DMS114 treated with DMSO at 0.1 percent for 48 hours (cell line): ENCODE measurements at regions not wholly inside any gene's neighbourhood (a gene's known extent, or its start where the extent isn't known, plus 50 kb on each side); places are given as distances from the start of the nearest gene placed in this dataset.
"Not testable (repeated sequence)": the region's sequence is repeated elsewhere in the genome, so short reads cannot be mapped to it uniquely, and the experiment has no call there.

Experiments
- DNase-seq: peaks from one replicate; lab custom pipeline; 2025; ENCODE audit not compliant: unreplicated experiment; lab: John Stamatoyannopoulos, UW

DNA sequence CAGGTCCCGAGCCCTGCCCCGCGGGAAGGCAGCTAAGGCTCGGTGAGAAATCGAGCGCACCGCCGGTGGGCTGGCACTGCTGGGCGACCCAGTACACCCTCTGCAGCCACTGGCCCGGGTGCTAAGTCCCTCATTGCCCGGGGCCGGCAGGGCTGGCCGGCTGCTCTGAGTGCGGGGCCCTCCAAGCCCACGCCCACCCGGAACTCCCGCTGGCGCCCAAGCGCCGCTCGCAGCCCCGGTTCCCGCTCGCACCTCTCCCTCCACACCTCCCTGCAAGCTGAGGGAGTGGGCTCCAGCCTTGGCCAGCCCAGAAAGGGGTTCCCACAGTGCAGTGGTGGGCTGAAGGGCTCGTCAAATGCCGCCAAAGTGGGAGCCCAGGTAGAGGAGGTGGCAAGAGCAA, 63.2 kb upstream of the IER3 start:
- not testable (repeated sequence) for DNase-seq

DNA sequence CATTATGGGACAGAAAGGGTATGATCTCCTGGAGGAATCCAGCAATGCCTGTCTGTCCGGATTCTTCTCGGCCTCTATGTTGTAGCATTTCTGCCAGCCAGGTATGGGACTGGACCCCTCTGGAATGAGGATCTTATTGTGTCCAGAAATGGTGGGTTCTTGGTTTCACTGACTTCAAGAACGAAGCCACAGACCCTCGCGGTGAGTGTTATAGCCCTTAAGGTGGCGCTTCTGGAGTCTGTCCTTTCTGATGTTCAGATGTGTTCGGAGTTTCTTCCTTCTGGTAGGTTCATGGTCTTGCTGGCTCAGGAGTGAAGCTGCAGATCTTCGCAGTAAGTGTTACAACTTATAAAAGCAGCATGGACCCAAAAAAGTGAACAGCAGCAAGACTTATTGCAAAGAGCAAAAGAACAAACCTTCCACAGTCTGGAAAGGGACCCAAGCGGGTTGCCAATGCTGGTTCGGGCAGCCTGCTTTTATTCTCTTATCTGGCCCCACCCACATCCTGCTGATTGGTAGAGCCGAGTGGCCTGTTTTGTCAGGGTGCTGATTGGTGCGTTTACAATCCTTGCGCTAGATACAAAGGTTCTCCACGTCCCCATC, 62.3 kb upstream of the IER3 start:
- no peak for DNase-seq

DNA sequence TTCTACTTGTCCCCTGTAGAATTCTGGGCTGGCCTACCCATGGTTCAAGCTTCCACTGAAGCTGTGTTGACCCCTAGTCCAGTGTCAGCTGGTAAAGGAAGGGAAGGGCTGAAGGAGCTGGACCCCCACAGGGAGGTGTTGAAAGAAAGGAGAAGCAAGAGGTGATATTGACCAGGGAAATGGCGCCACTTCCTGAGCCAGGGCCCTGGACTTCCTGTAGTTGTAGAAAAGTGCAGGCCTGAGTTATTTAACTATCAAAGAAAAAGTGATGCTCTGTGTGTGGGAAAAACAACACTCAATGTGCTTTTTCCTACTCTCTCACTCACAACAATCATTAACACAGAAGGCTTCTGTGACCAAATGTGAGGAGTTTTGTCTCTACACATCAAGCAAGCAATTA, 60.0 kb upstream of the IER3 start:
- DNase-seq, result no peak

DNA sequence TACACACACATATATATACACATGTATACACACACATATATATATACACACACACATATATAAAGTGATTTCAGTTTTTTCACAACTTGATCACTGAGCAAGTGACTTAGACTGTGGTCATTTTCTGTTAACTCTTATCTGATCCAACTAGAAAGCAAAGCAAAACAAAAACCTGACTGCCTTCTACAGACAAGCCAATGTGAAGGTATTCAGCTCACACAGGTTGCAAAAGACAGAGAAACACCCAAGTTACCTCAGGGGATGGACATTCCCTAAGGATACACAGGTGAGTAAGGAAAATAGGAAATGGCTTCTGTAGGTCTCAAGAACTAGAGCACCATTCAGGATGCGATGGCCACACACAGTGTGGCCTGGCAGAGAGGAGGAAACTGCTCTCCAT, 58.4 kb upstream of the IER3 start:
- DNase-seq, result no peak

DNA sequence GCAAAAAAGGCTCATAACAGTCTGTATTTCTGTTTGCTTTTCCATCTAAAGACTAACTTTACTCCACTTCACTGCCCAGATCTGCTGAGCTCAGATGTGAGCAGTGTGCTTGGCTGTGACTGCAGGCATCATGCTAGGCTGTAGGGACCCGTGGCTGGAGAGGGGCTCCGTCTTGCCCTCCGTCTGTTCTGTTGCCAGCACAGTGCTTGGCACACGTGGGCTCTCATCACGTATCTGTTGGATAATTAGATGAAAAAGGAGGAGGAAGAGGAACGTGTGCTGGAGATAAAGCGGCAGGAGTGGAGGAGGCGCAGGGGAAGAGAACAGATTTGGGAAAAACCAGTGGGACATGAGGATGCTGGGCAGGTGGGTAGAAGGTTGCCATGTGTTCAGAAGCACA, 57.6 kb upstream of the IER3 start:
- DNase-seq, result no peak

DNA sequence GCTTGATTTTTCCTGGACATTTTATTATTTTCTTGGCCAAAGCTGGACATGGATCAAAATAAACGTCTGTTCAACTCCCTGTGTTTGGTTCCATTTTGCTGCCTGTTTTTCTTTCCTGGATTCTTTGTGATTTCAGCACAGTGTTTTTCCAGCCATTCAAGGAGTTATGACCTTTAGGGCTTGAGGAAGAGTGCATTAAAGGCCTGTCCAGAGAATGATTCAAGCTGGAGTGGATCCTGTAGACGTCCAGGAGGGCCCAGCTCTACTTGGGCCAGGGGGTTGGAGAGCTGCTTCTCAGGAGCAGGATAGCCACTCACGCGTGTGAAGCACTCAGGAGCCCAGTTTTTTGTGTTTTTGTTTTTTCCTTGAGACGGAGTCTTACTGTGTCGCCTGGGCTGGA, 56.5 kb upstream of the IER3 start:
- no peak for DNase-seq

DNA sequence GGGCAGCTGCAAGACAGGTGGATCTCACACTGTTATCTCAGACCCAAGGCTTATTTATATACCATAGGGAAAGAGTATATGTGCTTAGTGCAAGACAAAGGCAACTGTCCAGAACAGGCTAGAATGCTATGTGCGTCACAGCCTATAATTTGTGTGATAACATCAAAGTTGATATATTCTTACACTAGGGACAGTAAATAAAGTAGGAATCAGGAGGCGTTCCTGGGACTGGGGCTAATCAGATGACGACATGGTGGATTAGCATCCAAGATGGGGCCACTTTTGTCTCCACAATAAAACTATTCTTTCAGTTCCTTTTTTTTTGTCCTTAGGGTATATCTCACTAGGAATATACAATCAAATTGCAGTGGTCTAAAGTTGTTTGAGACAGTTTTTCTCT, 54.9 kb upstream of the IER3 start:
- no peak for DNase-seq

DNA sequence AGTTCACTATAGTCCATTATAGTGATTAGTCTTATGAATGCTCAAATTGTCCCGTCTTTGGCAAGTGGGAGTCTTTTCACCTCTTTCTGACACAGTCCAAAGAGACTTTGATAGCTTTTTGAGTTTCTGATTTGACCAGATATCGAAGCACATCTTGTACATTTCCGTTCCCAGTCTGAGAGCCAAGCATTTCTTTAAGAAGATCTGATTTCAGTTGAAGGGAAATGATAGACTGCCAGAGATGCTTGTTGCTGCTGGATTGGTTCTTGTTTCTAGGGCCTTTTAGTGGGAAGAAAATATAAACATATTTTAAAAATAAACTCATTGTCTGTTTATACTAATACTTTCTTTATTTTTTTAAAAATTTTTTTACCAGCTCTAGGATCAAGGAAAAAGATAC, 54.1 kb upstream of the IER3 start:
- no peak for DNase-seq

DNA sequence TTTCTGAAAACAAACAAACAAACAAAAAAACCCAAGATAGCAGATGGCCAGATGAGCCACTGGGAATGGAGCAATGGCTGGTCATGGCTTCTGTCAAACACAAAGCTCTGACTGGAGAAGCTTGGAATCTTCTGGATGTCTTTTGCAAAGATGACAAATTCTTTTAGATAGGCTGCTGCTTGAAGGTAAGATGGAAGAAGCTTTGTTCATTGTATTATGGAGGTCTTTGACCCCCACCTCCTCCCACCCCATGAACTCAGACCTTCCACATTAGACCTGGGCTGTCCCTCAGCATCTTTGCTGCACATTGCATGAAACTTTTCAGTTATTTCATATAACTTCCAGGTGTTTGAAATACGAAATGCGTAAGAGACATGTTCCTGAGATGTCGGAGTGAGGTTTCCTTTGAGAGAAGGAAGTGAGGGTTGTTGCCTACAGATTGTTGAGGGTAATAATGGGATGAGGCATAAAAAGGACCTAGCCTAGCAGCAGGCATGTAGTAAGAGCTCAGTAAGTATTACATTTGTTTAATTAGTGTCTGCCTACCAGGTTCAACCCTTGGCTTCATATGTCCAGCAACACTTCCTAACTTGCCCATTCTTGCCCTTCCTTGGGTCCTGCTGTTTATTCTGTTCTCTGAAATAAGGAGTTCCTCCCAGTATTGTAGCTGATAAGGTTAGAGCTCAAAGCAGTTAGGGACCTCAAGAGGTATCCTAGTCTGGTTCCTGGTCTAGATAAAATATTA, 51.4 kb upstream of the IER3 start:
- DNase-seq, result no peak
